ENCODE measurements at regions not wholly inside any gene's neighbourhood (a gene's known extent, or its start where the extent isn't known, plus 50 kb on each side); places are given as distances from the start of the nearest gene placed in this dataset.

- TF ChIP-seq CTCF (IDR thresholded peaks at IDR 0.05) (no peak), POLR2A (IDR thresholded peaks at IDR 0.05) (no peak)
Observed at GRCh38 chr16:73584157-73584556, 536.2 kb upstream of the ZFHX3 start.

All from vagina (tissue), 2 donors.